ENCODE measurements at regions not wholly inside any gene's neighbourhood (a gene's known extent, or its start where the extent isn't known, plus 50 kb on each side); places are given as distances from the start of the nearest gene placed in this dataset.
"Not testable (repeated sequence)": the region's sequence is repeated elsewhere in the genome, so short reads cannot be mapped to it uniquely, and the experiment has no call there.

DNA sequence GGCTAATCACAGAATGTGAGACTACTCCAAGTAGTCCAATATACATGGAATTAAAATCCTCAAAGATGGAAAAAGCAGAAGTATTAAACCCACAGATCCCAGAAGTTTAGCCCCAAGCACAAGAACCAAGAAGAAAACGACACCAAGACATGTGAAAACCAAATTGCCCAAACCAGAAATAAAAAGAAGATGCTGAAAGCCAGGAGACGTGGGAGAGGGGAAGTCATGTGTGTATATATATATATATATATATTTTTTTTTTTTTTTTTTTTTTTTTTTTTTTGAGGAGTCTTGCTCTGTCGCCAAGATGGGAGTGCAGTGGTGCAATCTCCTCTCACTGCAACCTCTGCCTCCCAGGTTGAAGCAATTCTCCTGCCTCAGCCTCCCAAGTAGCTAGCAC is 376.9 kb upstream of the FRG1 start:
- DNase-seq, result peak; percentile 1

DNA sequence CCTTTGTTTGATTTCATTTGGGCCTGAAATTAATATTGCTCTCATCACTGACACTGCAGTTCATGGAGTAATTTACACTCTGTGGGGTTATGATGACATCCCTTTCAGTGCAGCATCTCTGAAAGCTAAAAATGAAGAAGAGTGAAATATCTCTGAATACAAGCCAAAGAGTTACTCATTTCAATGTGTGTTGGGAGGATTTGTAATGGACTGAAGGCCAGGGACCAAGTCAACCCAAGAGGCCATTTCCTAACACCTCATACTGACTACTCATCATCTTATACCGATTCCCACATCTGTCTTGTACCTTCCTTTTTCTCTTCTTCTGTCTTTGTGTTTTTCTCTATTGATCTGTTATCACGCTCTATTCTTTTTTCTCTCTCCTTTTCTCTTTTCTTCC is 374.4 kb upstream of the FRG1 start:
- not testable (repeated sequence) for DNase-seq

DNA sequence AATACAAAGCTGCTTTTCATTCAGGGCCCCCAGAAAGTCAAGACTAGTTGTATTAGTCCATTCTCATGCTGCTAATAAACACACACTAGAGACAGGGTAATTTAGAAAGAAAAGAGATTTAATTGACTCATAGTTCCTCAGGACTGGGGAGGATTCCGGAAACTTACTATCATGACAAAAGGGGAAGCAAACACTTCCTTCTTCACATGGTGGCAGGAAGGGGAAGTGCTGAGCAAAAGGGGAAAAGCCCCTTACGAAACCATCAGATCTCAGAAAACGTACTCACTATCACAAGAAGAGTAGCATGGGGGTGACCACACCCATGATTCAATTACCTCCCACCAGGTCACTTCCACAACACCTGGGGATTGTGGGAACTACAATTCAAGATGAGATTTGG is 373.8 kb upstream of the FRG1 start:
- peak; percentile 92 for DNase-seq

DNA sequence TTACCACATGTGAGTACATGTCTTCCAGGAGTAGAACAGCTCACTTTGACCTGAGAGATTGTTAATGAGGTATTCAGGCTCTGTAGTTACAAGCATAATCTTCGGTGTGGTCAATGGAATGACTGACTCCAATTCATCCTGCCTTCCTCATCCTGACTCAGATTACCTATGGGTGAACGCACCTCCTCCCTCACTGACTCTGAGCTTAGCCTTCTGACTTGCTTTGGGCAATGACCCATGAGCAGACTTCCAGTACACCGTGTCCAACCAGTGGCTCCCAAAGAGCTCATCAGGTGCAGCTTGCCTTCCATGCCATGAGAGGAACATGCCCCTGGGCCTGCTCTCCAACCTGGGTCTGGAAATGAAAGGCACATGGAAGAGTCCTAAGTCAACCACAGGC is 361.0 kb upstream of the FRG1 start:
- not testable (repeated sequence) for DNase-seq

- DNase-seq, result not testable (repeated sequence)
Observed at GRCh38 chr4:189586908-189587632, 353.6 kb upstream of the FRG1 start.

DNA sequence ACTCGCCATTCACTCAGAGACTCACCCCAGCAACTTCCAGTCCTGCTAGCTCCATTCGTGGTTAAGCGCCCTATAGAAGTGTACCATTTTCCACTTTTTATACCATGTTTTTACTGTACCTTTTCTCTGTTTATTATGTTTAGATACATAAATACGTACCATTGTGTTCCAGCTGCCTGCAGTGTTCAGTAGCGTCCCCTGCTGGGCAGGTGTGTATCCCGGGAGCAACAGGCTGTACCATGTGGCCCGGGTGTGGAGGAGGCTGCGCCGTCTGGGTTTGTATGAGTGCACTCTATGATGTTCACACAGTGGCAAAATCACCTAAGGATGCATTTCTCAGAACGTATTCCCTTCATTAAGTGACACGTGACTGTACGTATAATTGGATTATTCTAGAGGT is 351.5 kb upstream of the FRG1 start:
- not testable (repeated sequence) for DNase-seq

- DNase-seq, result no peak
Observed at GRCh38 chr4:189592890-189593289, 347.8 kb upstream of the FRG1 start.

DNA sequence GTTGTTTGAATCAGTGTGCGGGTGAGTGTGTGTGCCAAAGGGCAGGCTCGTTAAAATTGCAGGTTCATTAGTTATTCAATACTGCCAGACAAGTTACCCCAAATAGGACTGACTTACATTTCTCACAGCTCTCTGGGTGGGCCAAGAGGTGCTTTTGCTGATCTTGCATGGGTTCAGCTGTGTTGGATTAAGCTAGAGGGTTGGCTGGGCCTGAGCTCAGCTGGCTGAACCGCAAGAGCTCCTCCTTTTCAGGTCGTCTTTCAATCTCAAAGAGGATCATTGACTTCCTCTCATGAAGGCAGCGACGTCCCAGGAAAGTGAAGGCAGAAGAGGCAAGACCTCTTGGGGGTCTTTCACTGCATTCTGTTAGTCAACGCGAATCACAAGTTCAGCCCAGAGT is 343.3 kb upstream of the FRG1 start:
- no peak for DNase-seq

- DNase-seq, result no peak
Observed at GRCh38 chr4:189600264-189600663, 340.4 kb upstream of the FRG1 start.

DNA sequence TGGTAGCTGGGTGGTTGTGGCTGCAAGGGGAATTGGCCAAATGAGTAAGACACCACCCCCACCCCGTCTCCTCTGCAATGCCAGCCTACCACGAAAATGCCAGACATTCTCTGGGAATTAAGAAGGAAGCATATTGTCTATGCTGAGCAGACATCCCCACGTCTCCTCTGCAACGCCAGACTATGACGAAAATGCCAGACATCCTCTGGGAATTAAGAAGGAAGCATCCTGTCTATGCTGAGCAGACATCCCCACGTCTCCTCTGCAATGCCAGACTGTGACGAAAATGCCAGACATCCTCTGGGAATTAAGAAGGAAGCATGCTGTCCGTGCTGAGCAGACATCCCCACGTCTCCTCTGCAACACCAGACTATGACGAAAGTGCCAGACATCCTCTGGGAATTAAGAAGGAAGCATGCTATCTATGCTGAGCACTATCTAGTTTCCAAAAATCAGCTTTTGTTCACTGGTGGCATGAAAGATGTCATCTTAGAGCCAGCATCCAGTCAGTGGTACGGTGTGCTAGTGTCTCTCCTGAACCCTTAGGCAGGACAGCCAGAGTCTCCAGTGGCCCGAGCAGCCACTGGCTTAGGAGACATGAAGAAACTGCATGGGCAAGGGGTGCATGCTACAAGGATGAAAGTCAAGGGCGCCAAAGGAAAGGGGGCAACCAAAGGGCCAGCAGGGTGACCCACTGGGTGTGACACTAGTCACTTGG is 339.8 kb upstream of the FRG1 start:
- no peak for DNase-seq

GRCh38 chr4:189602827-189603226 is 337.8 kb upstream of the FRG1 start:
- DNase-seq, result not testable (repeated sequence)

DNA sequence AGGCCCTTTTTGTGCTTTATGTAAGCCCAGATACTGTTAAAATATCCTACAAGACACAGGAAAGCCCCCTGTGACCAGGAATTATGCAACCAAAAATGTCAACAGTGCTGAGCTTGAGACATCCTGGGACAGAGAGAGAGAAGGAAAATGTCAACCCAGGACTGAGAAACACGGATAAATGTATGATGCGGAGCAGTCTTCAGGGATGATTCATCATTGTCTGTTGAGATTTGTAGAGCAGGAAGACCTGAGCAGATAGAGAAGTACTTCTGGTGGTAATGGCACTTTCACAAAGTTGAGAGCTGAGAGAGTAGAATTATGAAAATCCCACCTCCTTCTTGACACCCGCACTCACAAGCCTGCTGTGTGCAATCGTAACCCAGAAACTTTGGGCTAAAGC is 330.1 kb upstream of the FRG1 start:
- not testable (repeated sequence) for DNase-seq

DNA sequence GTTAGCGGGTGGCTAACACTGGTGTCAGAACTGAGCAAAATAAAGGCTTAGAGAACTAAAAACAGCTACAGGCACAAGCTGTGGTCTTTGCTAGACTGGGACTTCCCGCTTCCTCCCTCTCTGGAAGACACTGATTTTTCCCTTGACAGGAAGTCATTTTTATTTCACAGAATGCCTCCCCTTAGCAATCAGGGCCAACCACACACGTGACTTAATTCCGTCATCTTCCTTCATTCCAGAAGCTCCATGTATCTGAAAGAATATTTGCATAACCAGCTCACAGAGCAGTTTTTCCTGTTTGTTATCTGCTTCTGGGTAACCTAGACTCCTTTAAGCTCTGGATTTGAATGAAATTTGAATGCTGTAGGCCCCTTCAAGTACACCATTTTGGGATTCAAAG is 327.5 kb upstream of the FRG1 start:
- DNase-seq, result peak; percentile 38

GRCh38 chr4:189615217-189615663 is 325.4 kb upstream of the FRG1 start:
- no peak for DNase-seq

DNA sequence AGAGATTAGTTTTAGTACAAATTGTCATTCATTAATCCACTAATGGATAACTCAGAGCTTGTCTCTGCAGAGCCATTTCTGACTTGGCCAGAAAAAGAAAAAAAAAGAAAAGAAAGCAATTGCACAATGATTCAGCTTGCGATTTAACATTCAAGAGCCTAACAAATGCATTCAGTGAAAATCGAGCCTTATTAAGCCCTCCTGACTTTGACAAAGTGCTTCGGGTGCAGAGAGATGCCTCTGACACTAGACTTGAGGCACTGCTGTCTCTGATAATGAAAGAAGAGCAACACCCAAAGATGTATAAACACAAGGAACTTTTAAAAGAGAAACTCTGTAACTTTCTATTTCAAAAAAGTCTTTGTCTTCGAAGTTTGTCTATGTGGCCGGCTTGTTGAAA is 322.9 kb upstream of the FRG1 start:
- DNase-seq, result not testable (repeated sequence)

DNA sequence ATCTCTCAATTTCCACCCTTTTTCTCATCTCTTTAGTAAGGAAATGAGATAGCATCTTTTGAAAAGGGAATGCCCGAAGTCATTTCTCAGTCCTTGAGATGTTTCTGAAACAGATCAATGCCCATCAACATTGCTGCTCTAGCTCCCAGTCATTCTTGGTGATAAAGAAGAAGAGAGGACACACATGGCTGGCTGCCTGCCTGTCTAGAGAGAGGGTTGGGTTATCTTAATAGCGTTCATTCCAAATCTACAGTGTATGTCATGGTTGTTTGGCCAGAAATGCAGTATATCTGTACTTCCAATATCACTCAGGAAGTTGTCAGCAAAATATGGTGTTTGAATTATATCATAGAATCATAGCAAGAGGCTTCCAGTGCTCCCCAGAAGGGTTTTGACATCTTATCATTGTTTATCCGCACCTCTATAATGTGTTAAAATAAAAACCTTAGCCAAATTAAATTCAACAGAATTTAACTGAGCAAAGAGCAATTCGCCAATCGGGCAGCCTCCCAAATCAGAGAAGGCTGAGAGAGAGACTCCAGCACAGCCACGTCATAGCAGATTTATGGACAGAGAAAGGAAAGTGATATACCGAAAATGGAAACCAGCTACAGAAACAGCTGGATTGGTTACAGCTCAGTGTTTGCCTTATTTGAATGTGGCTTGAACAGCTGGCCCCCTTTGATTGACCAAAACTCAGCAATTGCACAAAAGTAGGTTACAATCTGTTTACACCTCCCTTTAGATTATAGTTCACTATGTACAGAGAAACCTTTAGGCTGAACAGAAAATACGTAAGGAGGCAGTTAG is 321.0 kb upstream of the FRG1 start:
- DNase-seq, result not testable (repeated sequence)

DNA sequence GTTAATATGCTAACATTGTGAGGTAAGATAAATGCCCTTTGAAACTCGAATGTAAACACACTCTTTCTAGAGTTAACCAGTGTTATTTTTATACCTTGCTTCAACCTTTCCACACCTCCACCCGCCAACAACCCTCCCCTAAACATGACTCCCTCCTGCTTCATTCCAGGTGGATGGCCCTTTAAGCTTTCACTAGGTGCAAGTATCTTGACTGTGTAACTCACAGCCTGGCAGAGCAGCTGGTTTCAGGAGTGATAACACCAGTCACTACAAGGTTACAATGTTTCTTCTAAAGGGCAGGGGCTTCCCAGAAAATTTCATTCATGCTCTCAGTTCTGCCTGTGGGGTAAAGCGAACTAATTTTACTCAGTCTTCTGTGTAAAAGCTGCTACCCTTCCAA is 318.1 kb upstream of the FRG1 start:
- not testable (repeated sequence) for DNase-seq

DNA sequence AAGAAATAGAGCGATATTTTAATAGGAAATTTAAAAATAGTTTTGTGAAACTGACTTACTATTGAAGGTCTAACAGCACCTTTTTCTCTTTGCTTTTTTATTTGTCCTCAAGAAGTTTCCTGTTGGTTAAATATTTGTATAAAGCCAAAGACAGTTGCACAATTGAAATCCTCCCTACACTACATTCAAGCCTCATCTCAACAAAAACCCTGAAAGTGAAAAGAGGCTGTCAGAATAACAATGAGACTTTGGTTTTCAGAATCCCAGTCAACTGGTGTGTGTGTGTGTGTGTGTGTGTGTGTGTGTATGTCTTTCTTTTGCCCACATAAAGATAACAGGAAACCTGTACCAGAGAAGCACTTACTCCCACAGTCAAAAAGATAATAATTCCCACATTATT is 313.6 kb upstream of the FRG1 start:
- not testable (repeated sequence) for DNase-seq

- not testable (repeated sequence) for DNase-seq
Observed at GRCh38 chr4:189629733-189630132, 310.9 kb upstream of the FRG1 start.

GRCh38 chr4:189630913-189631567 is 309.6 kb upstream of the FRG1 start:
- peak; percentile 91 for DNase-seq

DNA sequence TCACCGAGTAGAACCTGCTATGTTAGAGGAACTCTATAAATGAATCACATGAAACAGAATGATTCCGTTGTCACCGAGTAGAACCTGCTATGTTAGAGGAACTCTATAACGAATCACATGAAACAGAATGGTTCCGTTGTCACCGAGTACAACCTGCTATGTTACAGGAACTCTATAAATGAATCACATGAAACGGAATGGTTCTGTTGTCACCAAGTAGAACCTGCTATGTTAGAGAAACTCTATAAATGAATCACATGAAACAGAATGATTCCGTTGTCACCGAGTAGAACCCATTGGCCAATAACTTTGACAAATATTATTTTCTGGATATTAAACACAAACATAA is 309.1 kb upstream of the FRG1 start:
- not testable (repeated sequence) for DNase-seq

DNA sequence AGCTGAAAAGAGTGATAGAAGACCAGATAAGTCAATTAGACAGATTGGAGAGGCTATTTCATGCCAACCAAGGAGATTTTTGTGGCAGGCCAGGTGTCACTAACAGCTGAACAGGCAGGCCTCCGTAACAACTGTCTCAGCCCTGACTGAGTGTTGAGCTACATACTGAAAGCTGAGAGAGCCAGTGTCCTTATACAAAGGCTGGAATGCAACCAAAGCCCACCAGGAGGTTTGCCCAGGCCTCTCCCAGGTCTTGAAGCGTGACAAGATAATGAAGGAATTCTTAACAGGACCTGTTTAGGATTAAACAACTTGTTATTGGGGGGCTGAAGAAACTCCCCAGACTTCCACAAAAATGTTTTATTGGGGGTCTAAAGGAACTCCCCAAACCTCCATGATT is 290.2 kb upstream of the FRG1 start:
- DNase-seq, result not testable (repeated sequence)

DNA sequence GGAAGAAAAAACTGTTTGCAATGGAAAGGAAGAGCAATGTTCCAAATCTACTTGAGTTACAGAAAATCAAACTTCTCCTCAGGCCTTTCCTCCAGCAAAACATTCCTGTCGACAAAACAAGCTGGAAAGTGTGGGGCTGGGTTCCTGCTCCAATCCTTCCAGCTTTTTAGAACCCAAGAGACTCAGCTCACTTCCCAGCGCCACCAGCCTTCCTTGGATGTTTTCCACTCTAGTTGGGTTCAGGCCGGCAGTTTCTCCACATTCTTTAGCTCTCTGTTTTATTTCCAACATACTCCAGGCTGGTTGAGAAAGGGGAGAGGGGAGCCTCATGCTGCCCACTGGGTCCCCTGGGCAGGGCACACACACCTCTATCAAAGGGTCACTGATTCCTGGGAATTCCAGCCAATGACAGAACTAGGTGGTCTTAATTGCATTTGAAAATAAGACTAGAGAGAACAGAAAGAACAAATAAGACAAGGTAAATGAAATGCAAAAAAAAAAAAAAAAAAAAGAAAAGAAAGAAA is 287.5 kb upstream of the FRG1 start:
- not testable (repeated sequence) for DNase-seq

All from MV-4-11 (cell line).